HFFc6 (cell line): ENCODE measurements at regions not wholly inside any gene's neighbourhood (a gene's known extent, or its start where the extent isn't known, plus 50 kb on each side); places are given as distances from the start of the nearest gene placed in this dataset.

Experiments
- DNase-seq: peaks from one replicate; pipeline ENCODE4 v3.0.0-alpha.2; 2018
- H3K27ac Mint-ChIP-seq: 2 replicates; pipeline ENCODE4 v1.8.0; 2020; ENCODE audit warnings: mild to moderate bottlenecking, mixed read lengths
- H3K27me3 Mint-ChIP-seq: 2 replicates; pipeline ENCODE4 v1.8.0; 2021; ENCODE audit warnings: mild to moderate bottlenecking, moderate library complexity, mixed read lengths; ENCODE audit not compliant: insufficient read depth
- H3K36me3 Mint-ChIP-seq: 2 replicates; pipeline ENCODE4 v1.8.0; 2021; ENCODE audit warnings: low read depth, mixed read lengths
- H3K4me1 Mint-ChIP-seq: 2 replicates; pipeline ENCODE4 v1.8.0; 2020; ENCODE audit warnings: low read depth, mixed read lengths
- H3K4me3 Mint-ChIP-seq: 2 replicates; pipeline ENCODE4 v1.8.0; 2020; ENCODE audit warnings: mild to moderate bottlenecking, moderate library complexity, mixed read lengths
- H3K9me3 Mint-ChIP-seq: 2 replicates; pipeline ENCODE4 v1.8.0; 2020; ENCODE audit warnings: mild to moderate bottlenecking, mixed read lengths
- CTCF ChIP-seq: fragments of 200-600 bp; sonication (generic); IDR thresholded peaks from 2 replicates; pipeline ENCODE4 v1.5.0; 2021; ENCODE audit warnings: antibody characterized with exemption, mild to moderate bottlenecking

GRCh38 chr5:158349987-158350386 lies 491.0 kb upstream of the CLINT1 start:
- Mint-ChIP-seq H3K9me3 (no peaks in the 10 kb centered on the region), H3K27me3 (peaks cover 7% of the 10 kb centered on the region; the same call in 1 of the 2 replicates), H3K4me1 (no peaks in the 10 kb centered on the region), H3K36me3 (no peaks in the 10 kb centered on the region), H3K4me3 (no peak overlapping the region), H3K27ac (no peak overlapping the region)
- no peak for TF ChIP-seq CTCF
- no peak for DNase-seq

DNA sequence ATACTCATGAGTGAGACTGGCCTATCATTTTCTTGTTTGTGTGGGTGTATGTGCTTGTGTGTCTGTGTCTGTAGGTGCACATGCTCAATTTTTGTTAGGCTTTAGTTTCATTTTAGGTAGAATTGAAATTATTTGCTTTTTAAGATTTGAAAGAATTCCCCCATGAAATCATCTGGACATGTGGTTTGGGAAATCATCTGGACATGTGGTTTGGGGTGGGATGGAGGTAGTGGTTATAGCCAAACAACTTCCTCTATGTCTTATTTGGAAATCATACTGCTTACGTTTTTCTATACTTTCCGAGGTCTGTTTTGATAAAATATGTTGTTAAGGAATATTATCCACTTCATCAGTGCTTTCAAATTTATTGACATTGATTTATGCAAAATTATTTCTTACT lies 485.4 kb upstream of the CLINT1 start:
- Mint-ChIP-seq H3K4me1 (no peaks in the 10 kb centered on the region), H3K27ac (no peak overlapping the region), H3K4me3 (no peak overlapping the region), H3K36me3 (no peaks in the 10 kb centered on the region), H3K27me3 (peaks cover 2% of the 10 kb centered on the region; the same call in 1 of the 2 replicates), H3K9me3 (no peaks in the 10 kb centered on the region)
- TF ChIP-seq CTCF: no peak
- no peak for DNase-seq

- Mint-ChIP-seq H3K4me3 (no peak overlapping the region), H3K27ac (no peak overlapping the region)
Observed at GRCh38 chr5:158340608-158341007, 481.7 kb upstream of the CLINT1 start.

GRCh38 chr5:158326256-158326655 lies 467.3 kb upstream of the CLINT1 start:
- peaks cover 11% of the 10 kb centered on the region; the same call in 1 of the 2 replicates for H3K9me3 Mint-ChIP-seq
- TF ChIP-seq CTCF: no peak
- no peak overlapping the region for H3K4me3 Mint-ChIP-seq
- DNase-seq: no peak
- H3K27ac Mint-ChIP-seq: no peak overlapping the region
- H3K27me3 Mint-ChIP-seq: peaks cover 2% of the 10 kb centered on the region; the same call in 1 of the 2 replicates
- H3K4me1 Mint-ChIP-seq: no peaks in the 10 kb centered on the region
- H3K36me3 Mint-ChIP-seq: no peaks in the 10 kb centered on the region

More at GRCh38 chr5:158340608-158341007, 481.7 kb upstream of the CLINT1 start:
- H3K4me1 Mint-ChIP-seq: no peaks in the 10 kb centered on the region
- DNase-seq: no peak
- peaks cover 10% of the 10 kb centered on the region; the same call in 1 of the 2 replicates for H3K9me3 Mint-ChIP-seq
- H3K36me3 Mint-ChIP-seq: no peaks in the 10 kb centered on the region
- no peaks in the 10 kb centered on the region for H3K27me3 Mint-ChIP-seq
- TF ChIP-seq CTCF: no peak

- Mint-ChIP-seq H3K27me3 (peaks cover 2% of the 10 kb centered on the region; the same call in 1 of the 2 replicates), H3K27ac (no peak overlapping the region)
- no peak for DNase-seq
Observed at GRCh38 chr5:158324236-158324635, 465.3 kb upstream of the CLINT1 start.

More at GRCh38 chr5:158324236-158324635, 465.3 kb upstream of the CLINT1 start:
- H3K4me1 Mint-ChIP-seq: no peaks in the 10 kb centered on the region
- no peak for TF ChIP-seq CTCF
- no peak overlapping the region for H3K4me3 Mint-ChIP-seq
- no peaks in the 10 kb centered on the region for H3K36me3 Mint-ChIP-seq
- H3K9me3 Mint-ChIP-seq: peaks cover 7% of the 10 kb centered on the region; the same call in 1 of the 2 replicates
